AG09319 (cell line): ENCODE measurements at regions not wholly inside any gene's neighbourhood (a gene's known extent, or its start where the extent isn't known, plus 50 kb on each side); places are given as distances from the start of the nearest gene placed in this dataset.

Source experiments
- DNase-seq: peaks from one replicate; pipeline ENCODE4 v3.0.0-alpha.2; 2010; ENCODE audit warnings: low read depth; ENCODE audit errors: extremely low read depth
- CTCF ChIP-seq: IDR thresholded peaks from 2 replicates; pipeline ENCODE4 v1.5.1; 2011; ENCODE audit warnings: low read depth, mild to moderate bottlenecking, inconsistent platforms, low read length, moderate library complexity

DNA sequence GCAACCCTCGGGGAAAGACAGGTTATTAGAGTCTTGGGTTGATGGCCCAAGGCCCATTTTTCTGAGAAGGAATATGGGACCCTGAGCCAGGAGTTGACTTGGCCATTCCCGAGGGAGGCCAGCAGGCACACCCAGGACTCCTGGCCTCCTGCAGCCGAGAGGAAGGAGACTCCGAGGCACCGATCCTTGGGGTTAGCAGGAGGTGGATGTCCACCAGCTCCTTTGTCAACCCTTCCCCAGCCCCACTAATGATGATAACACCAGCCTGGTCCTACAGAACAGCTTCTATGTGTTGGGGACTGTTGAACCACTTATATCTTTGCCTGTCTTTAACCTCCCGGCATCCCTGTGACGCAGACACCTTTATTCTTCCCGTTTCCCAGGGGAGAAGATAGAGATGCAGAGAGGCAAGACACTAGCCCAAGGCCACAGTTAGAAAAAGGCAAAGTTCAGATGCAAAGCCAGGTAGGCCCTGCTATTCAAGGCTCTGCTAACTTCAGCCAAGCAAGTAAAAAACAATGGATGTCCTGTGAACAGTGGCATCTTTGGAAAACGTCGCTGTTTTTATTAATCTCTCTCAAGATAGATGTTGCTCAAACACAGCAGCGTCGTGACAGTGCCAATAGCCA lies 767.3 kb upstream of the TBX3 start:
- DNase-seq, result no peak
- no peak for TF ChIP-seq CTCF

- TF ChIP-seq CTCF, result no peak
- DNase-seq, result no peak
These were observed 766.7 kb upstream of the TBX3 start for GRCh38 chr12:115450710-115451109.

DNA sequence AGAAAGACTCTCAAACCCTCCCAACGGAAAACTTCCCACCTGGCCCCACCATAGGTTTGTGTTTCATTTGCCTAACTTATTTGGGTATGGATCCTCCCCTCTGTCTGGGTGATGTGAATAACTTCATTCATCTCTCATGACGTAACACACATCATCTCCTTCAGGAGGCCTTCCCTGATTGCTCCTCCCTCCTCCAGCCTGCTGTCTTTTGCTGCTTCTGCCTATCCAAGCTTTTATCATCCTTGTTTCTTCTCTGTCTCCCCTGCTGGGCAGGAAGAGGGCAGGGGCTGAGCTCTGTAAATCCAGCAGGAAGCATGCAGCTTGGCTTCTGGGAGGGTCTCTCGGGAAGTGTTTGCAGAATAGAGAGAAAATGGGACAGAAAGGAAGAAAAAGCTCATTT lies 766.0 kb upstream of the TBX3 start:
- no peak for DNase-seq
- TF ChIP-seq CTCF, result no peak

- no peak for DNase-seq
- no peak for TF ChIP-seq CTCF
These were observed 765.6 kb upstream of the TBX3 start for GRCh38 chr12:115449526-115449925.

DNA sequence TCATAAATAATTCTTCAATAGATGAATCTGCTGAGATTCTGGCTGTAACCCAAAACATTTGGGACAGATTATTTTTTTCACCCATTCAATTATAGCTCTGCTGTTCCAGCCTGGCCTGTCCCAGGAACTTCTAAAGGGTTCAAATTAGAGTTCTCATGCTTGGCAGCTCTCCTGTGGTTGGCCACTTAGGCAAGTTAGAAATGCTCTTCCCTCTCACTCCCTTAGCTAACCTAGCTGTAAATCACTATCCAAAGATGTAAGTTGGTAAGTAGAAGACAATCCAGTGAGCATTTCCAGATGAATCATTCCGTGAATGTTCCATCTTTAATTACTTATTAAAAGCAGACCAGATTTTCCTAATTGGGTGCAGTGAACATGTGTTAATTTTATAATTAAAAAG lies 760.4 kb upstream of the TBX3 start:
- no peak for TF ChIP-seq CTCF
- no peak for DNase-seq

- no peak for TF ChIP-seq CTCF
- DNase-seq, result no peak
These were observed 759.5 kb upstream of the TBX3 start for GRCh38 chr12:115443351-115443938.

GRCh38 chr12:115440438-115440837 lies 756.5 kb upstream of the TBX3 start:
- TF ChIP-seq CTCF, result no peak
- DNase-seq, result peak; percentile 10
